B cell (primary cell): ENCODE measurements at regions not wholly inside any gene's neighbourhood (a gene's known extent, or its start where the extent isn't known, plus 50 kb on each side); places are given as distances from the start of the nearest gene placed in this dataset.

Experiments
- EZH2 ChIP-seq: IDR thresholded peaks from 2 replicates; pipeline ENCODE4 v1.6.1; 2012; ENCODE audit warnings: borderline replicate concordance, low read depth, mild to moderate bottlenecking, moderate library complexity, low read length; ENCODE audit not compliant: insufficient read depth, poor library complexity, severe bottlenecking
- TF ChIP-seq, protein P1 (sequence below): fragments of 200-600 bp; IDR thresholded peaks from one replicate; pipeline ENCODE4 v1.8.0; 2022; ENCODE audit warnings: antibody characterized with exemption, mild to moderate bottlenecking

DNA sequence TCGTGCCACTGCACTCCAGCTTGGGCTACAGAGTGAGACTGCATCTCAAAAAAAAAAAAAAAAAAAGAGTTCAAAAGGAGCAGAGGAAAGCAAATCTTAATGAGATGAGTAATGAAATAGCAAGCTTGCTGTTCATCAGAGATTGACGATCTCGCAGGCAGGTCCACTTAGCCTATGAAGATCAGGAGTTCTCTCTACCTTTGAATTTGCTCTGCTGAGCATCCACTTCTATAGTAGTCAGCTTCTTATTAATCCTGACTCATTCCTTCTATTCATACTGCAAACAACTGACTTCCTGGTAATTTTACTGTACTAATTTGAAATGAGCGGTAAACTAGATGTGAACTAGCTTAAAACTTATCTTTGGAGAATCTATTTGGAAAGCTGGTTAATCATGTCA, 1014.6 kb downstream of the GATA3 start:
- TF ChIP-seq, protein P1, sequence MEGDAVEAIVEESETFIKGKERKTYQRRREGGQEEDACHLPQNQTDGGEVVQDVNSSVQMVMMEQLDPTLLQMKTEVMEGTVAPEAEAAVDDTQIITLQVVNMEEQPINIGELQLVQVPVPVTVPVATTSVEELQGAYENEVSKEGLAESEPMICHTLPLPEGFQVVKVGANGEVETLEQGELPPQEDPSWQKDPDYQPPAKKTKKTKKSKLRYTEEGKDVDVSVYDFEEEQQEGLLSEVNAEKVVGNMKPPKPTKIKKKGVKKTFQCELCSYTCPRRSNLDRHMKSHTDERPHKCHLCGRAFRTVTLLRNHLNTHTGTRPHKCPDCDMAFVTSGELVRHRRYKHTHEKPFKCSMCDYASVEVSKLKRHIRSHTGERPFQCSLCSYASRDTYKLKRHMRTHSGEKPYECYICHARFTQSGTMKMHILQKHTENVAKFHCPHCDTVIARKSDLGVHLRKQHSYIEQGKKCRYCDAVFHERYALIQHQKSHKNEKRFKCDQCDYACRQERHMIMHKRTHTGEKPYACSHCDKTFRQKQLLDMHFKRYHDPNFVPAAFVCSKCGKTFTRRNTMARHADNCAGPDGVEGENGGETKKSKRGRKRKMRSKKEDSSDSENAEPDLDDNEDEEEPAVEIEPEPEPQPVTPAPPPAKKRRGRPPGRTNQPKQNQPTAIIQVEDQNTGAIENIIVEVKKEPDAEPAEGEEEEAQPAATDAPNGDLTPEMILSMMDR: no peak
- TF ChIP-seq EZH2: no peak
